Sigmoid colon (tissue), 6 donors: ENCODE measurements at regions not wholly inside any gene's neighbourhood (a gene's known extent, or its start where the extent isn't known, plus 50 kb on each side); places are given as distances from the start of the nearest gene placed in this dataset.

Experiments
- DNase-seq: peaks from one replicate; pipeline ENCODE4 v3.0.0-alpha.2; 2019
- H3K27ac ChIP-seq, 4 donors: fragments of 200-600 bp; sonication (generic); one replicate each; pipeline ENCODE4 v1.5.1; 2016 to 2019; ENCODE audit warnings: mild to moderate bottlenecking in 1 of 4
- H3K27me3 ChIP-seq, 3 donors: fragments of 200-600 bp; sonication (generic); one replicate each; pipeline ENCODE4 v1.5.1; 2019; ENCODE audit warnings: mild to moderate bottlenecking in 1 of 3
- H3K36me3 ChIP-seq, 4 donors: fragments of 200-600 bp; sonication (generic); one replicate each; pipeline ENCODE4 v1.5.1; 2016 to 2019
- H3K4me1 ChIP-seq, 4 donors: fragments of 200-600 bp; sonication (generic); one replicate each; pipeline ENCODE4 v1.5.1; 2017 to 2019
- H3K4me3 ChIP-seq, 4 donors: fragments of 200-600 bp; sonication (generic); one replicate each; pipeline ENCODE4 v1.5.1; 2017 to 2019; ENCODE audit warnings: mild to moderate bottlenecking in 2 of 4, moderate library complexity in 1 of 4
- H3K9me3 ChIP-seq, 4 donors: fragments of 200-600 bp in 3 of 4; sonication (generic) in 3 of 4; one replicate each; pipeline versions ENCODE4 v1.5.1 to v1.6.1; 2013 to 2019
- CTCF ChIP-seq, 4 experiments: fragments of 450-650 bp in 3 of 4; fragments of 200-600 bp in 1 of 4; IDR thresholded peaks; one replicate each; pipeline ENCODE4 v1.5.1; 2016 to 2019; ENCODE audit warnings: antibody characterized with exemption in 4 of 4, mild to moderate bottlenecking in 3 of 4, moderate library complexity in 2 of 4
- EP300 ChIP-seq, 4 donors: sonication (generic); formaldehyde crosslinking; IDR thresholded peaks; one replicate each; pipeline ENCODE4 v1.6.1; 2017; ENCODE audit warnings: antibody characterized with exemption in 4 of 4
- POLR2A ChIP-seq, 2 donors: fragments of 450-650 bp; IDR thresholded peaks; one replicate each; pipeline ENCODE4 v1.6.1; 2016; ENCODE audit warnings: antibody characterized with exemption in 2 of 2, mild to moderate bottlenecking in 2 of 2, moderate library complexity in 2 of 2
- POLR2AphosphoS5 ChIP-seq, 4 donors: sonication (generic); formaldehyde crosslinking; IDR thresholded peaks; one replicate each; pipeline ENCODE4 v1.6.1; 2017; ENCODE audit warnings: antibody characterized with exemption in 4 of 4
- WGBS, 2 donors: extraction: QIAGEN DNeasy Blood & Tissue Kit; methylation state at CpG; one replicate each; pipeline ENCODE4 v1.1.7; 2013; 5-methylcytosine and 5-hydroxymethylcytosine counted together
- intact Hi-C: fragments of 100-400 bp; cut with DNase I; formaldehyde crosslinking; loops from one replicate; pipeline ENCODE4 v1.15.1; 2023
- donor health status: healthy with polysubstance abuse.
- donor health status: healthy.

DNA sequence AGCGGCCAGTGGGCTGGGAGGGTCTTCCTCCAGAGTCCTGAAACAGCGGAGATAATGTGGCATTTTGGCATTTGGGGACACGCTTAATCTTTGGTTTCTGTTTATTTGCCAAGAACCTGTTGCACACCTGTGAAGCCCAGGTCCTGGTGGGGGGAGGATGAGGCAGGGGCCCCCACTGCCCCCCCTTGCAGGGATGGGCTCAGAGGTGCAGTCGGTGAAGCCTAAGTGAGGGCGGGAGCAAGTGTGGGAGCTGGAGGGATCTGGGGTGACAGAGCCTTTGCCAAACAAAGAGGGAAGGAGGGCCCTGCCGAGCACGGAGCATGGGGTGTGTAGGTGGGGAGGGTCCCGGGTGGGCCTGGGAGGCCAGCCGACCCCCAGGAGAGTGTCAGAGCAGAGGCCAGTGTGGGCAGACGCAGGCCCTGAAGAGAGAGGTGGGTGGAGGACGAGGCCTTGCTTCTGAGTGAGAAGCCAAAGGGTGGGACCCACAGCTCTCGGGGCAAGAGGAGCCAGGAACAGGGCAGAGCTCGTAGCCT, 62.1 kb upstream of the ADGRA1 start:
- H3K4me3 ChIP-seq, result no peak overlapping the region
- TF ChIP-seq EP300 (IDR thresholded peaks at IDR 0.05), result no peak
- TF ChIP-seq POLR2AphosphoS5 (IDR thresholded peaks at IDR 0.05), result no peak
- no peak for TF ChIP-seq CTCF (IDR thresholded peaks at IDR 0.05)
- TF ChIP-seq POLR2A (IDR thresholded peaks at IDR 0.05), result no peak
- intact Hi-C loops, result no loop called here
- peaks cover 0 to 53% (median 18%) of the 10 kb centered on the region in 3 donors for H3K27me3 ChIP-seq
- H3K36me3 ChIP-seq, result no peaks in the 10 kb centered on the region
- H3K9me3 ChIP-seq, result no peaks in the 10 kb centered on the region
- 58 to 75% methylated on average over 13 of the region's 13 CpGs for whole genome bisulfite sequencing, 2 donors
- no peak overlapping the region for H3K27ac ChIP-seq
- no peak for DNase-seq
- no peaks in the 10 kb centered on the region for H3K4me1 ChIP-seq

DNA sequence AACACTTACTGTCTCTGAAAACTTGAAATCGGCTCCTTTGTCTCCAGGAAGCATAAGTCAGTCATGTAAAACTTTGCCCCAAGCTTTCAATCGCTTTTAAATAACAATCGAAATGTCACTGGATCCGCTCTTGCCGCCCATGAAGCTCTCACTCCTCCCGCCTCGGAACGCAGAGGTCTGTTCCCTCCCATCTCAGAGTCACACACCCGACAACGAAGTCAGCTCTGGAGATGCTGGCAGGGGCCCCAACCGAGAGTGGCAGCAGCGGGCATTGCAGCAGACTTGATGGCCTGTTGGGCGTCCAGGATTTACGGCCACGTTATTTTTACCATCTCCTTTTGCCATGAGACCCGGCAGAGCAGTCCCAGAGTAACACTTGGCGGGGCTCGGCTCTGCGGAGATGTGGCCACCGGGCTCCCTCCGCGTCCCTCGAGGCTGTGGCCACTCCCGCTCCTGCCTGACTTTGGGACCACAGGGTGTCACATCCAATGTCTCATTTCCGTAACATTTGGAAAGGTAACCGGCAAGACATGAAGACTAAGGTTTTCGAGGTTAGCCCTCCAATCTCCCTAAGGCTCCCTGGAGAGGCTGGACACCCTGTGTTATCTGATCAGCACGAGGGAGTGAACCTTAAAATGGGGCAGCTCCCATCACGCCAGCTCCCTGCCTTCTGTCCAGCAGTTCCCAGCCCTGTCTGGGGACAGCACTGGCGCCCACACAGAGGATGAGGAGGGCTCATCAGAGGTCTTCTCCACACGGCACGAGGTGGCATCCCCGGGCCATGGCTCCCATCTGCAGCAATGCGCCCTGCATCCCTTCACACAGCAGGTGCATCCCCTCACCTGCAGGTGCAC, 62.8 kb upstream of the ADGRA1 start:
- no peaks in the 10 kb centered on the region for H3K9me3 ChIP-seq
- TF ChIP-seq CTCF (IDR thresholded peaks at IDR 0.05), result no peak
- TF ChIP-seq POLR2A (IDR thresholded peaks at IDR 0.05), result no peak
- TF ChIP-seq EP300 (IDR thresholded peaks at IDR 0.05), result no peak
- TF ChIP-seq POLR2AphosphoS5 (IDR thresholded peaks at IDR 0.05), result no peak
- DNase-seq, result no peak
- 69 to 75% methylated on average over 34 of the region's 34 CpGs for WGBS, 2 donors
- H3K27me3 ChIP-seq, result peaks cover 0 to 47% (median 18%) of the 10 kb centered on the region in 3 donors
- no peaks in the 10 kb centered on the region for H3K4me1 ChIP-seq
- intact Hi-C loops, result no loop called here
- no peak overlapping the region for H3K4me3 ChIP-seq
- H3K36me3 ChIP-seq, result no peaks in the 10 kb centered on the region
- H3K27ac ChIP-seq, result no peak overlapping the region

- Histone ChIP-seq H3K9me3 (no peaks in the 10 kb centered on the region), H3K36me3 (no peaks in the 10 kb centered on the region), H3K4me1 (no peaks in the 10 kb centered on the region), H3K4me3 (no peak overlapping the region), H3K27me3 (peaks cover 0 to 39% (median 18%) of the 10 kb centered on the region in 3 donors), H3K27ac (no peak overlapping the region)
- no peak for TF ChIP-seq POLR2A (IDR thresholded peaks at IDR 0.05)
- no peak for TF ChIP-seq CTCF (IDR thresholded peaks at IDR 0.05)
- no peak for TF ChIP-seq EP300 (IDR thresholded peaks at IDR 0.05)
- TF ChIP-seq POLR2AphosphoS5 (IDR thresholded peaks at IDR 0.05), result no peak
- 87 to 92% methylated on average over 31 of the region's 31 CpGs for WGBS, 2 donors
- intact Hi-C loops, result no loop called here
- DNase-seq, result no peak
Observed at GRCh38 chr10:133023216-133023843, 64.4 kb upstream of the ADGRA1 start.

DNA sequence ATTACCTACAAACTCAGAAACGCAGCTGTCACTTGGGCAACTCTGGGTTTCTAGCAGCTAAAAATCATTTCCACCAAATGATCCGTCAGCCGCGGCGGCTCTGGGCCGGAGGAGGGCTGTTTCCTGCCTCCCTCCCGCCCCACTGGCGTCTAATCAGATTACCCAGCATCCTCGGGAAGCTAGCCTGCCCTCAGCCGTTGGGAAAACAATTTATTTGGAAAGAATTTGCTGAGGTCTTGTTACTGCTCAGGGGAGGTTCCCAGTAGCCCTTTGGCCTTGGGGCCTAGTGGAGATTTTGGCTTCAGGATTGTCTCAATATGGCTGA, 65.0 kb upstream of the ADGRA1 start:
- peaks cover 0 to 34% (median 18%) of the 10 kb centered on the region in 3 donors for H3K27me3 ChIP-seq

More for the DNA sequence above, 65.0 kb upstream of the ADGRA1 start:
- intact Hi-C loops, result no loop called here
- Histone ChIP-seq H3K4me3 (no peak overlapping the region), H3K36me3 (no peaks in the 10 kb centered on the region), H3K4me1 (no peaks in the 10 kb centered on the region), H3K9me3 (no peaks in the 10 kb centered on the region), H3K27ac (no peak overlapping the region)
- no peak for TF ChIP-seq EP300 (IDR thresholded peaks at IDR 0.05)
- no peak for TF ChIP-seq POLR2AphosphoS5 (IDR thresholded peaks at IDR 0.05)
- TF ChIP-seq CTCF (IDR thresholded peaks at IDR 0.05), result no peak
- no peak for TF ChIP-seq POLR2A (IDR thresholded peaks at IDR 0.05)
- 13 to 22% methylated on average over 10 of the region's 10 CpGs for WGBS, 2 donors
- no peak for DNase-seq
